HG03280 (cell line): ENCODE measurements at regions not wholly inside any gene's neighbourhood (a gene's known extent, or its start where the extent isn't known, plus 50 kb on each side); places are given as distances from the start of the nearest gene placed in this dataset.

ENCODE experiments used
- ATAC-seq: cut with Tn5 transposase; IDR thresholded peaks from one replicate; pipeline ENCODE4 v1.9.1; 2021; ENCODE audit warnings: mild to moderate bottlenecking, moderate library complexity; ENCODE audit not compliant: unreplicated experiment

DNA sequence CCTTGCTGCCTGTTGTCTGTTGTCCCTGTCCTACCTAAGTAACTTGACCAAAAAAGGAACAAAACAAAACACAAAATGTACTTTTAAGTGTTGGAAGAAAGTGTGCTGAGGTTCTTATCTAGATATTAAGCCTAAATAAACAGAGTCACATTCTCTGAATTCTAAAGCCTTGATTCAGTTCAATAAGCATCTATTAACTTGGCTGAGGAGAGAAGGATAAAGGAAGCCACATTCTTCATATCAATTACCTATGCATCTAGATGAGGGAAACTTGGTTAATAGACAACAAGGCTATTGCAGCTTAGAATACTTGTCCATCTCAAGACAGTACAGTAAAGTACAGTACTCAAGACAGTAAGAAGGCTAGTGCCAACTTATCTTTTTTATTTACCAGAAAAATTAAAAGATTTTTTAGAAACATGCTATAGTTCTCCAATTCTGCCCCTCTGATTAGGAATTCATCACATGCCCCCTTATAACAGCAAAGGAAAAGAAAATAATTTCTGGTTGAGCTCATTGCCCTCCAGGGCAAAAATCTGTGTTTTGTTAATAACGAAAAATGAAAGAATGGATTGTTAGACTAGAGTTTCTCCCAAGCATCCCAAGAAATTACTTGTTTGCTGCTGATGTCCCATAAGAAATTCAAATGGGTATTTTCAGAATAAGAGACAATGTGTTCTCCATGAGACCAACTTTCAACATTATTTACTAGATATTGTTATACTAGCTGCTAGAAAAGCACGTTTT, 546.5 kb upstream of the SEMA3D start:
- ATAC-seq = no peak

DNA sequence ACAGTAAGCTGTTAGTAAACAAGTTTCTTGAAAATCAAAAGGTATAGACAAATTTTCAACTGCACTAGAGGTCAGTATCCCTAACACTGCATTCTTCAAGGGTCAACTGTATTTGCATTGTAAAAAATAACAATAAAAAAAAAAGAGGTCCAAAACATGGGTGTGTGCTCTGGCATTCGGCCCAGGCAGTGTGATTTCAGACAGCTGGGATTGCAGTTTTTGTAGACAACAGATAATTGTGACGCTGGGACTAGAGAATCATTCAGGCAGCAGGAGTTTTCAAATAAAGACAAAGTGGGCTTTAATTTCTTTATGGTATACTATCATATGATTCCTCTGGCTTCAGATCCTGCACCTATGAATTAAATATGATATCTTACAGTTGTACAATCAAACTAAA, 543.2 kb upstream of the SEMA3D start:
- ATAC-seq = no peak

DNA sequence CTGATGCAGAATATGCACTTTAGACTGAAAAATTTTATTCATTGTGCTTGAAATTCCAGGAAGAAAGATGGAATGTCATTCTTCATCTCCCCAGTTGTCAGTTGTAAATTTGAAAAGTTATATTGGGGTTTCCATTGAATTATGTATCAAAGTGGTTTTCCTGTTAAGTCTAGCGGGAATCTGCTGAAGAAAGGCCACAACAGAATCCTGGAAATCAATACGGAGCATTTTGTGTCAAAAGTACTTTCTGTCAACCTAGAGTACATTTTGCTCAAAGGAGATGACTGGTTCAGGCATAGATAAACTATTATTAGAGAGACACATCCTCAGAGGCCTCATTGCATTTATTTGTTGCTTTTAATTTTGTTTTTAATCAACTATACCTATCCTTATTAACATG, 538.2 kb upstream of the SEMA3D start:
- ATAC-seq = no peak

DNA sequence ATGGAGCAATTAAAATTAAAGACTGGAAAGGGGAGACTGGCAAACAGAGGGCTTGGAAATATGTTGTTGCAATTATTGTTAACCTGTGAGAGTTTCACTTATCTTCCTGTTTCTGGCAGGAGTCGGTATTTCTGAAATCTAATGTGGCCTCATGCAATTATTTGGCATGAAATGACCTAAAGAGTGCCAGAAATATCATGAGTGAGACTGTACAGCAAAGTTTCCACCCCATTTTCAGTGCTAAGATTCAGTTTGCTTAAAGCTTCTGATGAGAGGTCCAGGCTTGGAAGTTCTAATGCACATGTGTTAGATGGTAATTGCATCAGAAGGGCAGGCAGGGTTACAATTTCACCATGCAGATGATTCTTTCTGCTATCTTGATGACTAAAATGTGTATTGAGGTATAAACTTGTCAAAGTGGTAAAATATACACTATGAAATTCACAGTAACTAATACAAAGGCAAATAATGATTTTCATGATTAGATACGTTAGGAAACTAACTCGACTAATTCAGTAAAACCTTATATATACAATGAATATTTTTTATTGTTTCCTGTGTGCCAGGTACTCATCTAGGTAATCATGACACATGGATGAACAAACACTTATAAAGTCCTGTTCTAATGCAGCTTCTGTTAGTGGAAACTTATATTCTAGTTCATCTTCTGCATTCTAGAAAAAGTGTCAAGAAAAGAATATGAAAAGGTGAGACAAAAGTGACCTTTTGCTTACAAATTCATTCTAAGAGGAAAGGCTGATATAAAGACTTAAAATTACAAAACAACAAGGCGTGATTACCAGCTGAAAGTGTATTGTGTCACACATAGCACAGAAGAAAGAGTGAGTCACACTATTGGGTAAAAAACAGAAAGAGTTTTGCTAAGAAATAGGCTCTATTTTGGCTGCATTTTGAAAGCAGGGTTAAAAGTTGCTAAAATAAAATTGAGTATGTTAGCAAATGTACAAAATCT, 533.4 kb upstream of the SEMA3D start:
- ATAC-seq = no peak

DNA sequence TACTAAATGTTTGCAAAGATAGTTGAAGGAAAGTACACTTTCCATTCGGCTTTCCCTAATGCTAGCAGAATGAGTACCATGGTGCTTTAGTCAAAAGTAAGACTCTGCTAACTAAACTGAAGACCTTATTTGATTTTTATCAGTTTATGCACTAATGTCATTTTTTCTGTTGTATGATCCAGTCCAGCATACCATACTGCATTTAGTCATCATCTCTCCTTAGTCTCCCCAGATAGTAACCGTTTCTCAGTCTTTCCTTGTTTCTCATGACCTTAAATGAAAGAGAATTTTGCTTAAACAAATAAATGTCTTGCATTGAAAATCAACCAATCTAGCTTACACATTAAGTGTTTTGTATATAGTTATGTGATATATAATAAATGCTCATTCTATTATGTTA, 529.5 kb upstream of the SEMA3D start:
- ATAC-seq = no peak

DNA sequence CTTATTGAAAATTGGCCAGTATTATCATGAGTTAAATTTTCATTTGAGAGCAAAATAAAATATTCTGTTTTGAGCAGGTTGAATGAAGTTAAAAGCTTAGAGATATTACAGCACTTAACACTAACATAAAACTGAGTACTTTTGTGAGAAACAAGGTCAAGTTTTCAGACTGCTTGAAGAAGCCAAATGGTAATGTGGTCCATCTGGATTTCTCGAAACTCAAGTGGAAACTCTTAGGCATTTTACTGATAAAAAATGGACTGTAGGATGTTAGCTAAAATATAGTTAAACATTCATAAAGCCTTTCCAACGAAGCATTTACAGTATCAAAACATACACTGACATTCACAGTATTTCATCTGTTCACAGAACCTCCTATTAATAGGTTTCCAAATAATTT, 528.1 kb upstream of the SEMA3D start:
- no peak for ATAC-seq

DNA sequence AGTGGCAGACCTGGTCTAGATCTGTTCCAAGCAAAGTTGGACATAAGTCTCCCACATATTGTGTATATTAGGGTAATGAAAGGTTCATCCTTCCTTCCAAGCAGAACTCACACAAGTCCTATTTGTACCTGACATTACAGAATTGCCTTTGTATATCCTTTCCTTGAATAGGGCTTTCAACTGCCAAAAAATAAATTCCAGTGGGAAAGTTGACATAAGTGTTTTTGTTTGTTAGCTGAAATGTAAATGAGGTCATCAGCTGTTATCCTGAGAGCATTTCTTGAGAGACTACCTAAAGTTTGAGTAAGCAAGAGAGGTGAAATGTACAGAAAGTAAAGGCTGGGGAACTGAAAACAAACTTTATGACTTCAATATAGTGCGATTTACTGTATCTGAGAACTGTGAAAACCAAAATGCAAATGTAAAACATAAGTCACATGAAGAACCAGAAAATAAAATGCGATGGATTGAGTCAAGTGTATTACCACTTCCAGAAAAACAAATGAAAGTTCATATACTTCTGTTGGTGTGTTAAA, 527.3 kb upstream of the SEMA3D start:
- peak; percentile 66 for ATAC-seq

DNA sequence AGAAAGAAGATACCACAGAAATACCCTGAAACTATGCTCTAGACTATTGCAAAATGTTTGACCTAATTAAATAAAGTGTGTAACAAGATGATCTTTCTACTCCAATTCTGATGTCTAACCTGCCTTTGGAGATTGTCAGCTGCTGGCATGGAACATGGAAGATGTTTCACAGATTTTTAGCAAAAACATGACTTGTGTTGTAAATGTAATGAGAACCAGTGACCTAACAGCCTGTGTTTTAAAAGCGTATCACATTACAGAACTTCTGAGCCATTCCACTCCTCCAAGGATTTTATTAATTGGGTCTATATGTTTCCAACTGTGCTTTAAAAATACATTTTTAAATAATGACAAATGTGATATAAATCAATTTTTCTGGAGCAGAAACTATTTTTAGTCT, 526.3 kb upstream of the SEMA3D start:
- ATAC-seq = no peak

DNA sequence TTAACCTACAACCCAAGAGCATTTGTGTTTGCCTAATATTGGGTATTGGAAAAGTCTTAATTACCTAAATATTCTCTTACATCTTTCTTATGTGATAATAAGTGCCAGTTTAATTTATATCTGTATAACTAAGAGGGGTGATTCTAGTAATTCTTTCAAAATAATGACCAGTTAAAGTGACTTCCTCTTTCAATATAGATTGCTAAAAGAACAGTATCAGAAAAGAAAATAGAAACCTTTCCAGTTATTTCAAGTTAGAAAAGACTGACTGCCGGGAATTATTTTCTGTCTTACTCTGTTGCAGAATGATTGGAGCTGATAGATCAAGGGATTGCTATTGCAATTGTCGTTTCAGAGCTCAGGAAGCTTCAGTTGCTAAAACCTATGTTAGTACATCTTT, 525.0 kb upstream of the SEMA3D start:
- ATAC-seq = no peak

DNA sequence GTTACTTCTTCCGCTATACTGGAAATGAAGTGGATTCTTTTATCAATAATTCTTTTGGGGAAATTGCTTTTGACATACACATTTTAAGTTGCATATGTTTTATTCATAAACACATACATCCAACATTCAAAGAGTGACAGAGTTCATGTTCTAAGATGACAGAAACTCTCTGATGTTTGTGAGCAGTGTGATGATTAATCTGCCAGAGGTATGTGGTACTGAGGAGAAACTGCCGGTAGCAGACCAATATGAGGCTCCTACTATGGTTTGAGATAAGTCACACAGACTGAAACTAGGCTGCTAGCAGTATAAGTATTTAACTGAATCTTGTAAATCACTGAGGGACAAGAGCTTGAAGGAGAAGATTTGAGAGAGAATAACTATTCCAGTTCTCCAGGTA, 524.1 kb upstream of the SEMA3D start:
- no peak for ATAC-seq

DNA sequence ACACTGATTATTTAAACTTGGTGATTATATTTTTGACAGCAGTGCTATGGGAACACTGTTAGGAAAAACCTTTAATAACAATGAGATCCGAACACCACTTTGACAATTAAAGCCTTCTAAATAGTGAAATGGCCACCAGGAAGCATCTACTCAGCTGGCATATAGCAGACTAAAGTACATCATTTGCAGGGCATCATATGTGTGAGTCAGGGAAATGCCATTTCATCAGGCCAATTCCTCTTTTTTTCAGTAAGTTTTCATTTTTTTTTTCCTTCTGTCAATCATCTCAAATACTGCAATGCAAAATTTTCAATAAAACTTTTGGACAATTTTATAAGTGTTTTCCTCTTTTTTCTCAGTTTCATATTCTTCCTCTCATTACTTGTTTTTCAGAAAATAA, 521.4 kb upstream of the SEMA3D start:
- ATAC-seq = no peak

DNA sequence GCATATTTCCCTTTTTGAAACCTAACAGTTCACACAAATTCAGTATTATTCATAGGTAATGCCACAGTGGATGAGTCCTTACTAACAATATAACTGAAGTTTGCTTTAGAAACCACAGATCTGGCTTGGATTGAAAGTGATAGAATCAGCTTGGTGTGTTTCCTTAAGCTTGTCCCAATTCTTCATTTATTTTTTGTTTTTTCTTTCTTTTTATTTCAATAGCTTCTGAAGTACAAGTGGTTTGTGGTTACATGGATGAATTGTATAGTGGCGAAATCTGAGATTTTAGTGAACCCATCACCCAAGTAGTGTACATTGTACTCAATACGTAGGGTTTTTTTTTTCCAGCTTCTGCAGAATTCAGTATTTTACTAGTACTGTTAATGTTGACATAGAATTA, 518.2 kb upstream of the SEMA3D start:
- ATAC-seq = no peak

DNA sequence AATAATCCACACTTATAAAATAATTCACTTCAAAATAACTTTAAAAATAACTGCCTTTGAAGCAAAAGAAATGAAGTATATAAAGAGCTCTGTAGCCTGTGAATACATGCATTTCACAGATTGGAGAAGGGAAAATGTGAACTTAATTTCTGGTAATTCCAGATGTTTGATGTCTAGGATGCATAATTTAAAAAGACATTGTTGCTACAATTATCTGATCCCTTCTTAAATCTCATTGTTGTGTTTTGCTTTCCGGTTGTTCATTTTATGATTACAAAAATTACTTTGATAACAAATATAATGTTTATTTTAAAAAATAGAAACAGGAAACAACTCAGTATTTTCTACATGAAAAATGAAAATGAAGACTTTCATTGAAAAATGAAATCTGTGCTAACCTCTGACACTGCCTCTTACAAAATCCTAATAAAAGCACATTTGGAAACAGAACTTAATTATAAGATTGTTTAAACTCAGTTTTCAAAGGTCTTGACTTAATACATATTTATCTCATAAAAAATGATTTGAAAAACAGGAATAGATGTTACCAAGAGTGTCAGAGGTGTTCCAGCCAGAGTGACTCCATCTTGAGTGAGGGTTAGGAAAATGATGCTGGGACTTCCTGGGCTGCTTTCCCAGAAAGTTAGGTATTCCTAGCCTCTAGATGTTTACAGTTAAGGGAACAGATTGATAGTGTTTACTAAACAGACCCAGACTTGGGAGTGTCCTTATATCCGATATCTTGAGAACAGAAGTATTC, 516.6 kb upstream of the SEMA3D start:
- no peak for ATAC-seq

DNA sequence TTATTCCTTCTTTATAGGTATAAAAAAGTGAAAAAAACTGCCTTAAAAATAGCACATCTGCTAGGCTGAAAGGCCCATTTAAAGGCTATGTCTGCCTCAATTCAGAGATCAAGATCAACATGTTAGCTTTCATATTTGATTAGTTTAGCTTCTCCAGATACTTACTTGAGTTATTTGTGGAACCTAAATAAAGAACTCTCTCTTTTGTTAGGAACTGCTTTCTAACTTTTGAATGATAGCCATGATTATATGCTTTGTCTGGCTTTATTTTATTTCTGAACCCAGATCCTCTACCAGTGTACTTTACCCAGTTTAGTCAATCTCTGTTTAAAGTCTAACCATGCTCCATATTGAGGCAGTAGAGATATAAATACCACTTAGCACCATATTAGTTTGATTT, 515.5 kb upstream of the SEMA3D start:
- no peak for ATAC-seq

DNA sequence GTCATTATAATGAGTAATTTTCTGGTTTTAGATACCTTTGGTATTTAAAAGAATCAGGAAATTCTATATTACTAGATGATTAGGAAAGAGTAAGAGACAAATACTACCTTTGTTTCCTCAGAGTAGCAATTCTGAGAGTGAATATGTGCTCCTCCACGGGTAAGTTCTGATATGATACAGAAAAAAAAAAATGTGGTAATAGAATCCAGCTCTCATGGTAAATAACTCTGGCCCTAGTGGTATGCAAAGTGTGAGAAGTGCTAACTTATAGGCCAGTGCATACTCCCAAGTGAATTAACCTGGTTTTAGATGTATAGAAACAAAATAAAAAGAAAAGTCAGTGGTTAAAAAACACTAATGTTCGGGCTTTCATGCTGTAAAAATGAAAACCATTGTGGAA, 512.6 kb upstream of the SEMA3D start:
- ATAC-seq = no peak

DNA sequence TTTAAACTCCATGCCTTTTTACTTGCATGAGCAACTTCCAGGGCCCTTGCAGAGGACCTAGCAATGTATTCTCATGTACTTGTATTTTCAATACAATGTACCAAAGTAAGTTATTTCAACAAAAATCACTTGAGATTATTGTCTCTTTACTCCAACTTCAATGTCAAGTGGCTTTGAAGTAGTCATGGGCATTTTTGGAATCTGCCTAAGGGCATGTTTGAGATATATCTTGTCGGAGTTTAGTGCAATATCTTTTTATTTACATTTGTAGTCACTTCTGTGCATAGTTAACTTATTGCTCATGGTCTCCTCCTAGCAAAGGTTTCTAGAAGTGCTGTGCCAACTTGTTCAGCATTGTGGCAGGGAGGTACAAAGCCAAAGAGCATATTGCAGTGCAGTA, 508.7 kb upstream of the SEMA3D start:
- ATAC-seq = no peak

DNA sequence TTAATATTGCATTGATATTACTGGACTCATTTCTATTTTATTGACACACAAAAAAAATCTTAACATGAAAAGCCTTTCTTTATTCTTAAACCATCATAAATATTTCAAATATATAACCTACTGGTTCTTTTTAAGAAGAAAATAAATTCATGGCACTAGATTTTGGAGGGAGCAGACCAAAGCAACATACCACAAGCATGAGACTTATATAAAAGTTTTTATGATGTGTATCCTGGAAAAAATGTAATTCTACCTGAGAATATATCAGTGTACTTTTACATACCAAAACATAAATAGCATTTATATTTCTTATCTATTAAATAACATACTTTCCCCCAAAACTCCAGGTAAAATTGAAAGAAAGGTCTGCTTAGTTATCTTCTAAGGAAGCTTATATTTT, 508.2 kb upstream of the SEMA3D start:
- ATAC-seq = no peak

DNA sequence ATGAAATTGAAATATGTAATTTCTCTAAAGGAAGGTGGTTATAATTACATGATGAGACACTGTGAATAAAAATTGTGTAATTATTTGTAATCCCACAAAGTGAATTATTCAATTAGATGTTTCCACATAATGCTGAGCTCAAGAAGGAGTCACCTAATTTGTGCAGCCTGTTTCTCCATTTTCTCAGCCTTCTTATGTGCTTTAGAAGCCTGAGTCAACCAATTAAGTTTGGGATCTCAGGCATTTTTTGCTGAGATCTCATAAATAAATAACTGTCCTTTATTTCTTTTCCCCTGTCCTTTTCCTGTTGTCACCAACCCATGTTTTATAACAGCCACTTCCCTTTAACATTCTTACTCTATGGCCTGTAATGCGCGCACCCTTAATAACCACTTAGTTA, 506.5 kb upstream of the SEMA3D start:
- no peak for ATAC-seq

DNA sequence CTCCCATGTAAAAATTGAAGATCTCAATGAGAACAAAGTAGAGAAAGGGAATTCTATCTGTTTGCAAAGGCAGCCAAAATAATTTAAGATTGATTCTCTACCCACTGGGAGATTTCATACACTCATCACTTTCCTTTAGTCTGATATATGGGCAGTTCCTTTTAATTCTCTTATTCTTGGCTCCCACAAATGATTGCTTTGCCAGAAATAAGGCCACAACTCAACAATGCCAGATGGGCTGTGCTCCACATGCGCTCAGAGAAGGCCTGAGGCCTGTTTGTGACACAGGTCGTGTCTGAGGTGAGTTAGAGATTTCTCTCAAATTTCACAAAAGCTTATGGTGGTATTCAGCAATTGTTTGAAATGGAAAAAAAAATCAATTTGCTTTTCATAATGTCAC, 501.9 kb upstream of the SEMA3D start:
- ATAC-seq = no peak

DNA sequence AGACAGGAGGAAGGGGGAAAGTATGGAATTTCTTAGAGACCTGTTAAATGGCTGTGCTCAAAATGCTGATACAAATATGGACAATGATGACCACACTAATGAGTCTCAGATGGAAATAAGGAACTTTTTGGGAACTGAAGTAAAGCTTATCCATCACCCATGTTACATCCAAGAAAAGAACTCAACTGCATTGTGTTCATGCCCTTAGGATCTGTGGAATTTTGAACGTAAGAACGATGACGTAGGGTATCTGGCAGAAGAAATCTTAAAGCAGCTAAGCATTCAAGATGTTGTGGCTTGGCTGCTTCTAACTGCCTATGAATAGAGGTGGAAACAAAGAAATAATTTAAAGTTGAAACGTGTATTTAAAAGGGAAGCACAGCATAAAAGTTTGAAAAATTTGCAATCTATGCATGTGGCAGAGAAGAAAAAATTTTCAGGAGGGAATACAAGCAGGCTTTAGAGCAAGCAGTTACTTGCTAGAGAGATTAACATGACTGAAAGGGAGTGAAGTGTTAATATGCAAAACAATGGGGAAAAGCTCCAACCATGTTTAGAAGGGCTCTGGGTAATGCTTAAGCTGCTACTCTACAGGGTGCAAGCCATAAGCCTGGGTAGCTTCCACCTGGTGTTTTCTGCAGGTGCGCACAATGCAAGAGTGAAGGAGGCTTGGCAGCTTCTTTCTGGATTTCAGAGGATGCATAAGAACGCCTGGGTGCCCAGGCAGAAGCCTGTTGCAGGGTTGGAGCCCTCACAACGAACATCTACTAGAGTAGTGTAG, 499.7 kb upstream of the SEMA3D start:
- ATAC-seq = no peak
